Kidney epithelial cell (primary cell): ENCODE measurements at regions not wholly inside any gene's neighbourhood (a gene's known extent, or its start where the extent isn't known, plus 50 kb on each side); places are given as distances from the start of the nearest gene placed in this dataset.

Source experiments
- DNase-seq: peaks from one replicate; pipeline ENCODE4 v3.0.0-alpha.2; 2010; ENCODE audit warnings: low read depth
- H3K27me3 ChIP-seq: 2 replicates; pipeline ENCODE4 v1.6.0; 2011; ENCODE audit warnings: low read length; ENCODE audit not compliant: control insufficient read depth, insufficient read depth
- H3K36me3 ChIP-seq: 2 replicates; pipeline ENCODE4 v1.5.1; 2011; ENCODE audit warnings: low read length; ENCODE audit not compliant: control insufficient read depth, insufficient read depth
- H3K4me3 ChIP-seq: 2 replicates; pipeline ENCODE4 v1.5.1; 2011; ENCODE audit warnings: low read depth, mild to moderate bottlenecking, control low read depth, low read length
- CTCF ChIP-seq: IDR thresholded peaks from 2 replicates; pipeline ENCODE4 v1.5.1; 2011; ENCODE audit warnings: mild to moderate bottlenecking, moderate library complexity, low read length, control low read depth, inconsistent platforms; ENCODE audit not compliant: insufficient read depth, poor library complexity, severe bottlenecking

DNA sequence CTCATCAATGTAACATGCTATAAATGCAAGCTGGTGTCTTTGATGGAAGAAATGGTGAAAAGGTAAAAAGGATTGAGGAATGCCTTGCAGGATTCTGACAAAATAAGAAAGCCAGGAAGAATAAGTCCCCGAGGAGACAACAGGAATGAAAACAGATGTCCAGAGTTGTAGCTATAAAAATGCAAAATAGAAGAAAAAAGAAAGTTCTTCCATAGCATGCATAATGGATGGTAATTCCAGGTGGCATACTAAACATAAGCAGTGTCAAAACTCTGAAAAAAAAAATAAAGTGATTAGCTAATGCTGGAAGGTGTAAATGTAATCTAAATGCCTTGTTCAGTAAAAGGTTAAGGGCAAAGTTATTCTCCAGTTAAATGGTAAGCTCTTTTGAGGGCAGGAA, 225.9 kb upstream of the CHST9 start:
- no peak for DNase-seq
- Histone ChIP-seq H3K36me3 (no peaks in the 10 kb centered on the region), H3K4me3 (no peak overlapping the region), H3K27me3 (no peaks in the 10 kb centered on the region)
- TF ChIP-seq CTCF: no peak

GRCh38 chr18:27404855-27405254, 219.7 kb upstream of the CHST9 start:
- no peaks in the 10 kb centered on the region for H3K27me3 ChIP-seq
- no peaks in the 10 kb centered on the region for H3K36me3 ChIP-seq

GRCh38 chr18:27400001-27400400, 214.9 kb upstream of the CHST9 start:
- no peak for DNase-seq
- peak; percentile 27 for TF ChIP-seq CTCF
- no peaks in the 10 kb centered on the region for H3K36me3 ChIP-seq
- H3K4me3 ChIP-seq: no peak overlapping the region
- H3K27me3 ChIP-seq: no peaks in the 10 kb centered on the region

More at GRCh38 chr18:27404855-27405254, 219.7 kb upstream of the CHST9 start:
- no peak overlapping the region for H3K4me3 ChIP-seq
- TF ChIP-seq CTCF: no peak
- DNase-seq: no peak

DNA sequence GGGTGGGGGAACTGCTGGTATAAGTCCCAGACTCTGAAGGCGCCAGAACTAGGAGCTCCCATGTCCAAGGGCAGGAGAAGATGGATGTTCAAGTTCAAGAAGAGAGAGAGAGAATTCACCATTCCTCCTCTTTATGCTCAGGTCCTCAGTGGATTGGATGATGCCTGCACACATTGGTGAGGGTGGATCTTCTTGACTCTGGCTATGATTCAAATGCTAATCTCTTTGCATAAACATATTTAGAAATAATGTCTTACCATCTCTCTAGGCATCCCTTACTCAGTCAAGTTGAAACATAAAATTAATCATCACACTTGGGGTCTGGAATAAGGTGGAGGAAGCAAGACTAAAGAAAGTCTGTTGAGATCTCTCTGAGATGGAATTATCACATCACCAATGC, 210.6 kb upstream of the CHST9 start:
- DNase-seq: no peak
- no peak for TF ChIP-seq CTCF
- Histone ChIP-seq H3K36me3 (no peaks in the 10 kb centered on the region), H3K4me3 (no peak overlapping the region), H3K27me3 (no peaks in the 10 kb centered on the region)

- H3K36me3 ChIP-seq: no peaks in the 10 kb centered on the region
- H3K4me3 ChIP-seq: no peak overlapping the region
- no peak for TF ChIP-seq CTCF
- no peak for DNase-seq
- no peaks in the 10 kb centered on the region for H3K27me3 ChIP-seq
Observed at GRCh38 chr18:27394687-27395086, 209.6 kb upstream of the CHST9 start.

- Histone ChIP-seq H3K27me3 (no peaks in the 10 kb centered on the region), H3K4me3 (no peak overlapping the region)
- no peak for TF ChIP-seq CTCF
Observed at GRCh38 chr18:27382567-27383216, 197.6 kb upstream of the CHST9 start.

More at GRCh38 chr18:27382567-27383216, 197.6 kb upstream of the CHST9 start:
- DNase-seq: no peak
- no peaks in the 10 kb centered on the region for H3K36me3 ChIP-seq
